Neural cell (in vitro differentiated cells): ENCODE measurements at regions not wholly inside any gene's neighbourhood (a gene's known extent, or its start where the extent isn't known, plus 50 kb on each side); places are given as distances from the start of the nearest gene placed in this dataset.
"Not testable (repeated sequence)": the region's sequence is repeated elsewhere in the genome, so short reads cannot be mapped to it uniquely, and the experiment has no call there.

Experiments
- H2AFZ ChIP-seq: fragments of 200-600, 300-800 bp; sonication (generic), shearing (Covaris generic); 2 replicates; pipeline ENCODE4 v1.6.0; 2014; ENCODE audit warnings: low read depth, mild to moderate bottlenecking, antibody characterized with exemption, low read length, moderate library complexity
- H3F3A ChIP-seq: fragments of 200-600 bp; shearing (Covaris generic); 2 replicates; pipeline ENCODE4 v1.6.1; 2016; ENCODE audit warnings: mild to moderate bottlenecking, moderate library complexity, mixed read lengths, antibody characterized with exemption, low read length; ENCODE audit not compliant: insufficient read depth, poor library complexity, severe bottlenecking
- H3K27ac ChIP-seq: fragments of 200-600, 300-800 bp; sonication (generic), shearing (Covaris generic); 2 replicates; pipeline ENCODE4 v1.5.1; 2014; ENCODE audit warnings: mild to moderate bottlenecking, low read length, moderate library complexity
- H3K27me3 ChIP-seq: fragments of 300-800, 200-600 bp; sonication (generic), shearing (Covaris generic); 2 replicates; pipeline ENCODE4 v1.6.0; 2014; ENCODE audit warnings: mild to moderate bottlenecking, low read depth, low read length, moderate library complexity; ENCODE audit not compliant: insufficient read depth
- H3K36me3 ChIP-seq: fragments of 300-800, 200-600 bp; sonication (generic), shearing (Covaris generic); 2 replicates; pipeline ENCODE4 v1.5.1; 2014; ENCODE audit warnings: mild to moderate bottlenecking, antibody characterized with exemption, low read length, moderate library complexity; ENCODE audit not compliant: insufficient read depth
- H3K4me2 ChIP-seq: fragments of 300-800, 200-600 bp; sonication (generic), shearing (Covaris generic); 2 replicates; pipeline ENCODE4 v1.6.0; 2014; ENCODE audit warnings: mild to moderate bottlenecking, low read length
- H3K4me3 ChIP-seq: fragments of 300-800, 200-600 bp; sonication (generic), shearing (Covaris generic); 2 replicates; pipeline ENCODE4 v1.5.1; 2014; ENCODE audit warnings: mild to moderate bottlenecking, low read length, moderate library complexity
- H3K79me2 ChIP-seq: fragments of 200-600 bp; shearing (Covaris generic); replicated peaks from 2 replicates; pipeline ENCODE4 v1.6.0; 2014; ENCODE audit warnings: mild to moderate bottlenecking, low read length, moderate library complexity; ENCODE audit not compliant: insufficient read depth
- H3K9ac ChIP-seq: fragments of 300-800, 200-600 bp; sonication (generic), shearing (Covaris generic); 2 replicates; pipeline ENCODE4 v1.6.1; 2016; ENCODE audit warnings: mild to moderate bottlenecking, low read length, mixed read lengths
- H3K9me2 ChIP-seq: fragments of 200-600 bp; shearing (Covaris generic); 2 replicates; pipeline ENCODE4 v1.6.1; 2016; ENCODE audit warnings: mild to moderate bottlenecking, low read length, mixed read lengths; ENCODE audit not compliant: insufficient read depth
- H3K9me3 ChIP-seq: fragments of 200-600, 300-800 bp; sonication (generic), shearing (Covaris generic); 2 replicates; pipeline ENCODE4 v1.6.1; 2016; ENCODE audit warnings: mild to moderate bottlenecking, mixed run types, low read length, moderate library complexity, mixed read lengths
- H4K20me1 ChIP-seq: fragments of 200-600 bp; shearing (Covaris generic); 2 replicates; pipeline ENCODE4 v1.6.1; 2016; ENCODE audit warnings: mild to moderate bottlenecking, mixed run types; ENCODE audit not compliant: insufficient read depth
- CTCF ChIP-seq: fragments of 450-650 bp; IDR thresholded peaks from 2 replicates; pipeline ENCODE4 v1.5.1; 2014; ENCODE audit warnings: antibody characterized with exemption, mild to moderate bottlenecking, moderate library complexity; ENCODE audit not compliant: poor library complexity, severe bottlenecking
- EP300 ChIP-seq: fragments of 450-650 bp; conservative IDR thresholded peaks from 2 replicates; pipeline ENCODE4 v1.6.1; 2014; ENCODE audit warnings: antibody characterized with exemption, mild to moderate bottlenecking, moderate library complexity; ENCODE audit not compliant: poor library complexity, severe bottlenecking
- EZH2 ChIP-seq: fragments of 200-600, 300-800 bp; shearing (Covaris generic), sonication (generic); IDR thresholded peaks from 2 replicates; pipeline ENCODE4 v1.6.1; 2014; ENCODE audit warnings: antibody characterized with exemption, low read length, borderline replicate concordance, mild to moderate bottlenecking; ENCODE audit not compliant: insufficient read depth, poor library complexity, severe bottlenecking
- MXI1 ChIP-seq: fragments of 450-650 bp; conservative IDR thresholded peaks from 2 replicates; pipeline ENCODE4 v1.6.1; 2014; ENCODE audit warnings: antibody characterized with exemption, mild to moderate bottlenecking; ENCODE audit not compliant: poor library complexity, severe bottlenecking
- POLR2AphosphoS5 ChIP-seq: IDR thresholded peaks from 2 replicates; pipeline ENCODE4 v1.6.1; 2012
- RAD21 ChIP-seq: fragments of 450-650 bp; conservative IDR thresholded peaks from 2 replicates; pipeline ENCODE4 v1.6.1; 2014; ENCODE audit warnings: antibody characterized with exemption, mild to moderate bottlenecking, moderate library complexity
- REST ChIP-seq: IDR thresholded peaks from 2 replicates; pipeline ENCODE4 v1.6.1; 2012; ENCODE audit warnings: borderline replicate concordance
- SMC3 ChIP-seq: fragments of 450-650 bp; conservative IDR thresholded peaks from 2 replicates; pipeline ENCODE4 v1.6.1; 2014; ENCODE audit warnings: antibody characterized with exemption, mild to moderate bottlenecking, moderate library complexity; ENCODE audit not compliant: poor library complexity
- TAF1 ChIP-seq: IDR thresholded peaks from 2 replicates; pipeline ENCODE4 v1.6.1; 2012; ENCODE audit warnings: low read depth

- H3K9me2 ChIP-seq: no peaks in the 10 kb centered on the region
- no peak overlapping the region for H3K27ac ChIP-seq
- no peaks in the 10 kb centered on the region for H3K79me2 ChIP-seq
- no peaks in the 10 kb centered on the region for H3K9me3 ChIP-seq
- H4K20me1 ChIP-seq: no peaks in the 10 kb centered on the region
- no peak overlapping the region for H3K9ac ChIP-seq
- H2AFZ ChIP-seq: no peak overlapping the region
- H3K4me2 ChIP-seq: no peak overlapping the region
- H3K36me3 ChIP-seq: no peaks in the 10 kb centered on the region
- no peak overlapping the region for H3K4me3 ChIP-seq
- no peaks in the 10 kb centered on the region for H3F3A ChIP-seq
- H3K27me3 ChIP-seq: no peaks in the 10 kb centered on the region
- TF ChIP-seq TAF1 (no peak), EP300 (no peak), CTCF (no peak), EZH2 (no peak), RAD21 (no peak), POLR2AphosphoS5 (no peak), REST (no peak), MXI1 (no peak), SMC3 (no peak)
Measured at GRCh38 chr13:24938966-24939365, 157.0 kb upstream of the PABPC3 start.

GRCh38 chr13:24941023-24941713 is 154.8 kb upstream of the PABPC3 start:
- H3K79me2 ChIP-seq, H3K27me3 ChIP-seq, H3K9me2 ChIP-seq, H3K27ac ChIP-seq, H4K20me1 ChIP-seq, H3K9me3 ChIP-seq, H3K36me3 ChIP-seq, H3K4me3 ChIP-seq, H3F3A ChIP-seq, H2AFZ ChIP-seq, H3K9ac ChIP-seq, H3K4me2 ChIP-seq: not testable (repeated sequence)

GRCh38 chr13:24943136-24943535 is 152.8 kb upstream of the PABPC3 start:
- Histone ChIP-seq H3K4me2 (no peak overlapping the region), H3F3A (no peaks in the 10 kb centered on the region), H3K36me3 (no peaks in the 10 kb centered on the region), H3K27me3 (no peaks in the 10 kb centered on the region), H3K9me2 (no peaks in the 10 kb centered on the region), H3K4me3 (no peak overlapping the region), H2AFZ (no peak overlapping the region), H3K27ac (no peak overlapping the region), H3K9me3 (no peaks in the 10 kb centered on the region), H4K20me1 (no peaks in the 10 kb centered on the region), H3K79me2 (no peaks in the 10 kb centered on the region), H3K9ac (no peak overlapping the region)
- TF ChIP-seq RAD21 (no peak), MXI1 (no peak), SMC3 (no peak), EZH2 (no peak), REST (no peak), EP300 (no peak), POLR2AphosphoS5 (no peak), TAF1 (no peak), CTCF (no peak)
